ENCODE measurements at regions not wholly inside any gene's neighbourhood (a gene's known extent, or its start where the extent isn't known, plus 50 kb on each side); places are given as distances from the start of the nearest gene placed in this dataset.

GRCh38 chr14:54256156-54256555 is 140.7 kb upstream of the CDKN3 start:
- TF ChIP-seq CTCF (IDR thresholded peaks at IDR 0.05) (no peak), POLR2A (IDR thresholded peaks at IDR 0.05) (no peak)

Data from right lobe of liver (tissue), 4 donors.